Activated B cell treated with CpG ODN at 0.5 μM for 24 hours (primary cell): ENCODE measurements at regions not wholly inside any gene's neighbourhood (a gene's known extent, or its start where the extent isn't known, plus 50 kb on each side); places are given as distances from the start of the nearest gene placed in this dataset.
A peak's percentile ranks its signal among the peaks of the same experiment; 100 is the strongest.

Source experiments
- ATAC-seq: fragments of 200-7000 bp; cut with Tn5 transposase; one replicate; pipeline ENCODE4 v1.10.0; 2021; ENCODE audit warnings: low read depth, mild to moderate bottlenecking, moderate library complexity
- CTCF ChIA-PET: fragments of 350-600 bp; sonication (Branson Sonifier 250); formaldehyde crosslinking; loops from one replicate; lab custom pipeline; 2021; ENCODE audit warnings: antibody characterized with exemption; lab: Charles Lee
- POLR2A ChIA-PET: fragments of 350-600 bp; sonication (Branson Sonifier 250); formaldehyde crosslinking; loops from one replicate; lab custom pipeline; 2021; ENCODE audit warnings: antibody characterized with exemption; lab: Charles Lee
- DNase-seq: peaks from one replicate; pipeline ENCODE4 v3.0.0; 2022
- H3K27ac Mint-ChIP-seq: one replicate; pipeline ENCODE4 v1.8.0; 2020; ENCODE audit warnings: mixed read lengths
- H3K27me3 Mint-ChIP-seq: one replicate; pipeline ENCODE4 v1.8.0; 2021; ENCODE audit warnings: mixed read lengths
- H3K36me3 Mint-ChIP-seq: one replicate; pipeline ENCODE4 v1.8.0; 2021; ENCODE audit warnings: low read depth, mixed read lengths
- H3K4me1 Mint-ChIP-seq: one replicate; pipeline ENCODE4 v1.8.0; 2021; ENCODE audit warnings: mixed read lengths
- H3K4me3 Mint-ChIP-seq: one replicate; pipeline ENCODE4 v1.8.0; 2020; ENCODE audit warnings: mild to moderate bottlenecking, mixed read lengths
- H3K9me3 Mint-ChIP-seq: one replicate; pipeline ENCODE4 v1.8.0; 2020; ENCODE audit warnings: mixed read lengths
- CTCF ChIP-seq: fragments of 200-600 bp; IDR thresholded peaks from one replicate; pipeline ENCODE4 v1.8.0; 2022; ENCODE audit warnings: antibody characterized with exemption, mild to moderate bottlenecking
- intact Hi-C: fragments of 100-400 bp; cut with micrococcal nuclease; formaldehyde crosslinking; loops from one replicate; pipeline ENCODE4 v1.15.1; 2024

GRCh38 chr10:123538401-123539320, 127.5 kb upstream of the GPR26 start:
- Mint-ChIP-seq H3K9me3 (peaks cover 2% of the 10 kb centered on the region), H3K4me1 (peaks cover 43% of the 10 kb centered on the region), H3K27me3 (no peaks in the 10 kb centered on the region), H3K27ac (peak overlapping the region; percentile 62), H3K36me3 (no peaks in the 10 kb centered on the region), H3K4me3 (no peak overlapping the region)
- intact Hi-C loops, result no loop called here
- CTCF ChIA-PET, result no interaction called here
- no peak for ATAC-seq
- DNase-seq, result no peak
- TF ChIP-seq CTCF, result no peak
- POLR2A ChIA-PET, result no interaction called here

- Mint-ChIP-seq H3K36me3 (no peaks in the 10 kb centered on the region), H3K27ac (no peak overlapping the region), H3K27me3 (peaks cover 5% of the 10 kb centered on the region), H3K4me3 (no peak overlapping the region), H3K9me3 (peaks cover 7% of the 10 kb centered on the region), H3K4me1 (no peaks in the 10 kb centered on the region)
- TF ChIP-seq CTCF, result no peak
- CTCF ChIA-PET, result no interaction called here
- POLR2A ChIA-PET, result no interaction called here
- ATAC-seq, result no peak
- intact Hi-C loops, result no loop called here
- DNase-seq, result no peak
Measured at GRCh38 chr10:123544986-123545385, 121.2 kb upstream of the GPR26 start.

- Mint-ChIP-seq H3K4me1 (peaks cover 1% of the 10 kb centered on the region), H3K27ac (no peak overlapping the region), H3K36me3 (no peaks in the 10 kb centered on the region), H3K9me3 (peaks cover 5% of the 10 kb centered on the region), H3K27me3 (peaks cover 8% of the 10 kb centered on the region), H3K4me3 (no peak overlapping the region)
- ChIA-PET POLR2A (no interaction called here), CTCF (no interaction called here)
- intact Hi-C loops, result no loop called here
- ATAC-seq, result no peak
- TF ChIP-seq CTCF, result no peak
- no peak for DNase-seq
Measured at GRCh38 chr10:123548770-123549169, 117.4 kb upstream of the GPR26 start.

DNA sequence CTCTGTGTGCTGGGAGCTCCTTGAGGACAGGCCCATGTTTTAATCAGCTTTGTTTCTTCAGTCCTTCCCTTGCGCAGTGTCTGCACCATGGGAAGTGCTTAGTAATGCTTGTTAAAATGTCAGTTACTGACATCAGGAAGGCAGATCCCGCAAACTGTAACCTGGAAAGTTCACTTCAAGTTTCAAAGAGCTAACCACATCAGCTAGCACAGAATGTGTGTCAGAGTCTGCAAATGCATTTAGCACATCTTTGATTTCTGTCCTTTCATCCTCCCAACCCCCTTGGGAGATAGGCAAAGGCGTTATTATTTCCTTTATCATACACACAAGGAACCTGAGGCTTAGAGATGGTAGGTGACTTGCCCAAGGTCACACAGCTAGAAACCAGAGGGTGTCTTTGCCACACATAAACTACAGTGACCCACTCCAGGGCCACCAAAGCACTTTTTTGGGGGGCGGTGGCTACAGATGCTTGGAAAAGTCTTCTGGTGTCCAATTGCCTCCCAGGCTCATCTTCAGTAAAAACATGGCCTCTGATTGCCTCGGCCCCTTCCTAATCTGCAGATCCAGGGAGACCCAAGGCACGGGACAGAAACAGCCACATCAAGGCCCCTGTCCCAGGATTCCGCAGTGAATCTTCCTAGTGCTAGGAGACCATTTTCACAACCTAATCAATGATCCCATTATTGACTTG, 116.2 kb upstream of the GPR26 start:
- Mint-ChIP-seq H3K27me3 (peaks cover 8% of the 10 kb centered on the region), H3K4me3 (no peak overlapping the region), H3K9me3 (peaks cover 4% of the 10 kb centered on the region), H3K36me3 (no peaks in the 10 kb centered on the region), H3K4me1 (peaks cover 2% of the 10 kb centered on the region), H3K27ac (no peak overlapping the region)
- CTCF ChIA-PET, result no interaction called here
- TF ChIP-seq CTCF, result no peak
- POLR2A ChIA-PET, result no interaction called here
- no peak for ATAC-seq
- DNase-seq, result no peak
- intact Hi-C loops, result loop anchor here (10.0 kb wide), 1 partner anchor 155 kb away; no protein-coding TSS in a partner anchor

GRCh38 chr10:123550675-123551096, 115.5 kb upstream of the GPR26 start:
- peaks cover under 1% of the 10 kb centered on the region for H3K9me3 Mint-ChIP-seq
- no peak for ATAC-seq
- peaks cover 8% of the 10 kb centered on the region for H3K27me3 Mint-ChIP-seq
- peaks cover 2% of the 10 kb centered on the region for H3K4me1 Mint-ChIP-seq
- POLR2A ChIA-PET, result no interaction called here
- H3K36me3 Mint-ChIP-seq, result no peaks in the 10 kb centered on the region
- no peak for DNase-seq
- TF ChIP-seq CTCF, result no peak
- intact Hi-C loops, result loop anchor here (10.0 kb wide), 1 partner anchor 156 kb away; no protein-coding TSS in a partner anchor
- H3K27ac Mint-ChIP-seq, result no peak overlapping the region
- CTCF ChIA-PET, result interaction anchor here (2.4 kb wide), 1 partner anchor 507 kb away, joined by 6 read pairs; no protein-coding TSS in a partner anchor
- H3K4me3 Mint-ChIP-seq, result no peak overlapping the region
